DOHH2 (cell line): ENCODE measurements at regions not wholly inside any gene's neighbourhood (a gene's known extent, or its start where the extent isn't known, plus 50 kb on each side); places are given as distances from the start of the nearest gene placed in this dataset.

Experiments
- H3F3A ChIP-seq: fragments of 200-600 bp; sonication (generic), shearing (Covaris generic); 2 replicates; pipeline ENCODE4 v1.6.0; 2016; ENCODE audit warnings: antibody characterized with exemption, mild to moderate bottlenecking; ENCODE audit not compliant: control insufficient read depth, insufficient read depth
- H3K27ac ChIP-seq: fragments of 200-600 bp; sonication (generic); 2 replicates; pipeline ENCODE4 v1.5.1; 2014; ENCODE audit warnings: low read depth, mild to moderate bottlenecking, low read length, moderate library complexity
- H3K27me3 ChIP-seq: fragments of 200-600 bp; sonication (generic); 2 replicates; pipeline ENCODE4 v1.6.1; 2014; ENCODE audit warnings: mild to moderate bottlenecking, low read length, mixed read lengths; ENCODE audit not compliant: control insufficient read depth
- H3K36me3 ChIP-seq: fragments of 200-600 bp; sonication (generic); 2 replicates; pipeline ENCODE4 v1.6.1; 2014; ENCODE audit warnings: mild to moderate bottlenecking, low read length, moderate library complexity, mixed read lengths; ENCODE audit not compliant: control insufficient read depth
- H3K4me1 ChIP-seq: fragments of 200-600 bp; sonication (generic); 2 replicates; pipeline ENCODE4 v1.6.1; 2014; ENCODE audit warnings: mild to moderate bottlenecking, low read length, mixed read lengths; ENCODE audit not compliant: control insufficient read depth
- H3K4me2 ChIP-seq: fragments of 200-600 bp; sonication (generic); 2 replicates; pipeline ENCODE4 v1.6.0; 2014; ENCODE audit warnings: mild to moderate bottlenecking, low read length, moderate library complexity
- H3K4me3 ChIP-seq: fragments of 200-600 bp; sonication (generic); 2 replicates; pipeline ENCODE4 v1.5.1; 2014; ENCODE audit warnings: mild to moderate bottlenecking, low read length, mixed read lengths
- H3K79me2 ChIP-seq: fragments of 200-600 bp; sonication (generic); 2 replicates; pipeline ENCODE4 v1.6.1; 2014; ENCODE audit warnings: mild to moderate bottlenecking, low read length, mixed read lengths; ENCODE audit not compliant: control insufficient read depth
- H3K9me2 ChIP-seq: fragments of 200-600 bp; sonication (generic); replicated peaks from 2 replicates; pipeline ENCODE4 v1.6.1; 2014; ENCODE audit warnings: mild to moderate bottlenecking, low read length, mixed read lengths; ENCODE audit not compliant: control insufficient read depth
- H3K9me3 ChIP-seq: fragments of 200-600 bp; sonication (generic); 2 replicates; pipeline ENCODE4 v1.6.1; 2014; ENCODE audit warnings: antibody characterized with exemption, low read length, mixed read lengths; ENCODE audit not compliant: control insufficient read depth, insufficient read depth
- H4K20me1 ChIP-seq: fragments of 200-600 bp; sonication (generic); 2 replicates; pipeline ENCODE4 v1.6.0; 2014; ENCODE audit warnings: low read depth, mild to moderate bottlenecking, antibody characterized with exemption, low read length, moderate library complexity; ENCODE audit not compliant: control insufficient read depth, insufficient read depth
- CTCF ChIP-seq: fragments of 200-600 bp; sonication (generic); IDR thresholded peaks from one replicate; pipeline ENCODE4 v1.5.1; 2014; ENCODE audit warnings: antibody characterized with exemption, mild to moderate bottlenecking, low read depth, low read length; ENCODE audit not compliant: poor library complexity, severe bottlenecking
- EZH2phosphoT487 ChIP-seq: fragments of 200-600 bp; sonication (generic); IDR thresholded peaks from 2 replicates; pipeline ENCODE4 v1.6.1; 2017; ENCODE audit warnings: borderline replicate concordance, mild to moderate bottlenecking, antibody characterized with exemption, low read length, moderate library complexity, mixed read lengths

DNA sequence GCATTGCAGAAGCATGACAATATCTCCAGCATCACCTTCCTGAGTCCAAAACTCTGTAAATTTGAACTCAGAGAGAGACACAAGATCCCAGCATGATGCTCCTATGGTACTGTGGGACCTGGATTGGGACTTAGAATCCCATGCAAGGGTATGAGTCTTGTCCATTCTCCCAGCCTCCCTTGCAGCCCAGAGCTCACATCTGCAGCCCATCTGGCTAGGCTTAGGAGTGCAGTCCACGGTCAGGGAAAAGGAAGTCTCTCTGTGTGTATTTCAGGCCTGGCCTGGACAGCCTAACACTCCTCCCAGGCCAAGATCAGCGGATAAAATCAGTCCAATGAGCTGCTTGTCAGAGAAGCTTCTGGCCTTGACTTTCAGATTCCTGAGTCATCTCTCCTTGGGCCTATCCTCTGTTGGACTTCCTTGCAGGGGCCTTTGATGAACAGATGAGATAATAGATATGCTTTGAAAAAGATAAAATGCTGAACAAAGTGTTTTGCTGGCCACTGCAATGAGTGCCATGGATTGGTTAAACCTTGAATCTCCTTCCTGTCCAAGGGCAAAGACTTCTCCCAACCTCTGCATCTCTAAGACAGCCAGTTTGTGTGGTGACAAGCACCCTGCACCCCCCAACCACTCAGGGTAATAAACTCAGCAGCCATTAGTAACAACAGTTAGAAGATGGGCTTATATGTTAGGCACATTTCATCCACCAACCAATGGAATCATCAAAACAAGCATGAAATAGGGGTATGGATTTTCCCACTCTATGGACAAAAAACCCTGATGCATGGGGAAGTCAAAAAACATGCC lies 412.8 kb upstream of the TBX3 start:
- no peak for TF ChIP-seq CTCF
- no peak for TF ChIP-seq EZH2phosphoT487
- Histone ChIP-seq H3F3A (no peaks in the 10 kb centered on the region), H3K9me3 (no peaks in the 10 kb centered on the region), H3K4me3 (no peak overlapping the region), H3K27me3 (no peaks in the 10 kb centered on the region), H3K36me3 (no peaks in the 10 kb centered on the region), H4K20me1 (no peaks in the 10 kb centered on the region), H3K27ac (no peak overlapping the region), H3K9me2 (no peaks in the 10 kb centered on the region), H3K4me2 (no peak overlapping the region), H3K79me2 (no peaks in the 10 kb centered on the region), H3K4me1 (no peaks in the 10 kb centered on the region)

DNA sequence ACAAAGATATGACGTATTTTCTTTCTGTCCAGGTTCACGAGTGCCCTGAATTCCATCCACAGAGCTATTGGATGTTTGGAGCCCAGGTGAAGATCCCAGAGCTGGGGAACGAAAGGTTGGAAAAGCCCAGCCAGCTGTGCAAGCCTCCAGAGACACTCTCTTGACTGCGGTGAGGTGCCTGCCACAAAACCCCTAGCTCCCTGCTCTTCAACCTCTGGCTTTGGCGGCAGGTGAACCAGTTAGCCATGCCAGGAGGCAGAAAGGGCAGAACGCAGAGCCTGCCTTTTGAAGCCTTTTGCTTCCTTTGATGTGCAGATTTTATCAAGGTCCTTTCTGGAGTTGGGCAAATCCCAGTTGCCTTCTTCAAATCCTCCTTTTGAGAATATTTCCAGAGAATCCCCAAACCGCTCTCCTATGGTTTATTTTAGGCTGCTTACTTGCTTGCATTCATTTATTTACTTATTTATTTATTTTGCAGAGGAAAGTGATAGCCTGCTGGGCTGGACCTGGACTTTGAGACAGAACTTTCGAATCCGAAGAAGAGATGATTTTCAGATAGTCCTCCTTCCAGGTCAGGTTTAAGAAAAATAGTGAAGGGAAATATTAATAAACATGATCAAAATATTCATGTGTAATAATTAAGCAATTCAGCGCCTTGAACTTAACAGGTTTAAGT lies 411.2 kb upstream of the TBX3 start:
- no peak for TF ChIP-seq EZH2phosphoT487
- no peak for TF ChIP-seq CTCF
- Histone ChIP-seq H3K4me2 (no peak overlapping the region), H3K79me2 (no peaks in the 10 kb centered on the region)

GRCh38 chr12:115094163-115094816 lies 410.3 kb upstream of the TBX3 start:
- Histone ChIP-seq H4K20me1 (no peaks in the 10 kb centered on the region), H3K9me2 (no peaks in the 10 kb centered on the region), H3K27ac (no peak overlapping the region), H3K9me3 (no peaks in the 10 kb centered on the region), H3K36me3 (no peaks in the 10 kb centered on the region), H3K4me2 (no peak overlapping the region), H3F3A (no peaks in the 10 kb centered on the region), H3K4me3 (no peak overlapping the region), H3K79me2 (no peaks in the 10 kb centered on the region), H3K4me1 (no peaks in the 10 kb centered on the region), H3K27me3 (no peaks in the 10 kb centered on the region)
- TF ChIP-seq EZH2phosphoT487 (no peak), CTCF (no peak)

More for the DNA sequence above, 411.2 kb upstream of the TBX3 start:
- no peaks in the 10 kb centered on the region for H3K27me3 ChIP-seq
- no peaks in the 10 kb centered on the region for H3K9me3 ChIP-seq
- H3K9me2 ChIP-seq: no peaks in the 10 kb centered on the region
- H4K20me1 ChIP-seq: no peaks in the 10 kb centered on the region
- no peak overlapping the region for H3K4me3 ChIP-seq
- no peaks in the 10 kb centered on the region for H3K36me3 ChIP-seq
- H3F3A ChIP-seq: no peaks in the 10 kb centered on the region
- no peaks in the 10 kb centered on the region for H3K4me1 ChIP-seq
- no peak overlapping the region for H3K27ac ChIP-seq
